HCT116 (cell line): ENCODE measurements at regions not wholly inside any gene's neighbourhood (a gene's known extent, or its start where the extent isn't known, plus 50 kb on each side); places are given as distances from the start of the nearest gene placed in this dataset.

ENCODE experiments used
- ATF3 ChIP-seq: IDR thresholded peaks from 2 replicates; pipeline ENCODE4 v1.6.1; 2012
- CEBPB ChIP-seq: IDR thresholded peaks from 2 replicates; pipeline ENCODE4 v1.6.1; 2012; ENCODE audit warnings: low read depth
- CTCF ChIP-seq, 3 experiments: fragments of 200-600 bp in 1 of 3; sonication (generic) in 1 of 3; IDR thresholded peaks in 2 of 3; conservative IDR thresholded peaks in 1 of 3; 2 replicates each; pipeline ENCODE4 v1.5.1; 2012 to 2017; ENCODE audit warnings: low read depth in 2 of 3, low read length in 2 of 3, antibody characterized with exemption in 1 of 3, borderline replicate concordance in 1 of 3, control low read depth in 1 of 3, mild to moderate bottlenecking in 1 of 3, mixed read lengths in 1 of 3, mixed run types in 1 of 3, moderate library complexity in 1 of 3; ENCODE audit not compliant: insufficient read depth in 1 of 3
- EZH2 ChIP-seq: fragments of 200-600 bp; sonication (generic); IDR thresholded peaks from 2 replicates; pipeline ENCODE4 v1.6.1; 2017; ENCODE audit warnings: antibody characterized with exemption, mixed run types
- EZH2phosphoT487 ChIP-seq: fragments of 200-600 bp; IDR thresholded peaks from 2 replicates; pipeline ENCODE4 v1.6.1; 2018; ENCODE audit warnings: antibody characterized with exemption, borderline replicate concordance
- RAD21 ChIP-seq: IDR thresholded peaks from 2 replicates; pipeline ENCODE4 v1.6.1; 2012; ENCODE audit warnings: low read depth, mild to moderate bottlenecking
- TF ChIP-seq, protein P1 (sequence below): IDR thresholded peaks from 2 replicates; pipeline ENCODE4 v1.6.1; 2012

DNA sequence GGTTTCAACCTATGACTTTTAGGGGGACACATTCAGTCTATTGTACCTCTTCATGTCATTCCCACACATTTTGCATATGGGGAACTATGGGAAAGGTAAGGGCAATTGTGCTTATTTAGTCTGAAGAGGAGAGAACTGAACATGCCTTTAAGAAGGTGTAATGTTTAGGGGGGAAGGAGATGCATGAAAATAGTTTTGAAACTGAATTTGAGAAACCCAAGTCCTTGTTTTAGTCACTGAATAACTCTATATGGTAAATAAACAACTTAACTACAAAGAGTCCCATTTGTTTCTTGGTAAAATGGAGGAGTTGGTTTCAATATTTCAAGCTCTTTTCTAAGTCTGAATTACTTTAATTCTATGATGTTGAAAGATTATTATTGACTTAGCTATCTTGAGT lies 166.1 kb downstream of the DNAJB9 start:
- no peak for TF ChIP-seq RAD21
- no peak for TF ChIP-seq CTCF (IDR thresholded peaks at IDR 0.05 in 2 of 3, conservative IDR thresholded peaks at IDR 0.05 in 1 of 3; ENCODE audit: borderline replicate concordance in 1 of 3, insufficient read depth in 1 of 3, low read depth in 2 of 3, low read length in 2 of 3)
- no peak for TF ChIP-seq EZH2phosphoT487
- no peak for TF ChIP-seq CEBPB
- no peak for TF ChIP-seq ATF3
- TF ChIP-seq, protein P1, sequence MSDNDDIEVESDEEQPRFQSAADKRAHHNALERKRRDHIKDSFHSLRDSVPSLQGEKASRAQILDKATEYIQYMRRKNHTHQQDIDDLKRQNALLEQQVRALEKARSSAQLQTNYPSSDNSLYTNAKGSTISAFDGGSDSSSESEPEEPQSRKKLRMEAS, result no peak
- TF ChIP-seq EZH2, result no peak
